Mucosa of descending colon (tissue), 3 donors: ENCODE measurements at regions not wholly inside any gene's neighbourhood (a gene's known extent, or its start where the extent isn't known, plus 50 kb on each side); places are given as distances from the start of the nearest gene placed in this dataset.

ENCODE experiments used
- ATAC-seq: fragments of 200-7000 bp; cut with Tn5 transposase; one replicate; pipeline ENCODE4 v1.9.1; 2020; ENCODE audit warnings: mild to moderate bottlenecking, moderate library complexity
- DNase-seq, 3 donors: peaks; one replicate each; pipeline ENCODE4 v3.0.0-alpha.2; 2020
- H3K36me3 ChIP-seq: fragments of 200-600 bp; one replicate; pipeline ENCODE4 v1.8.0; 2021; ENCODE audit warnings: low read depth, mild to moderate bottlenecking
- H3K4me1 ChIP-seq: fragments of 200-600 bp; one replicate; pipeline ENCODE4 v1.8.0; 2021; ENCODE audit warnings: low read depth, mild to moderate bottlenecking
- H3K4me3 ChIP-seq: fragments of 200-600 bp; one replicate; pipeline ENCODE4 v1.8.0; 2021; ENCODE audit warnings: mild to moderate bottlenecking
- H3K9me3 ChIP-seq: fragments of 200-600 bp; one replicate; pipeline ENCODE4 v1.8.0; 2021; ENCODE audit warnings: mild to moderate bottlenecking
- intact Hi-C, 2 donors: fragments of 100-400 bp; cut with DNase I in 1 of 2; cut with micrococcal nuclease in 1 of 2; formaldehyde crosslinking; loops; one replicate each; pipeline versions ENCODE4 v1.11.0 to v1.11.1; 2022; cut with DNase I, micrococcal nuclease
- TF ChIP-seq, protein P1 (sequence below): fragments of 200-600 bp; IDR thresholded peaks from one replicate; pipeline ENCODE4 v1.8.0; 2022; ENCODE audit warnings: antibody characterized with exemption, mild to moderate bottlenecking
- donor health status: DM: no; HTN: no; CAD: no; lungs with moderate emphysema.
- donor health status: DM: no; HTN: no; CAD: no.
- donor health status: DM: no; HTN: yes; CAD: no.

DNA sequence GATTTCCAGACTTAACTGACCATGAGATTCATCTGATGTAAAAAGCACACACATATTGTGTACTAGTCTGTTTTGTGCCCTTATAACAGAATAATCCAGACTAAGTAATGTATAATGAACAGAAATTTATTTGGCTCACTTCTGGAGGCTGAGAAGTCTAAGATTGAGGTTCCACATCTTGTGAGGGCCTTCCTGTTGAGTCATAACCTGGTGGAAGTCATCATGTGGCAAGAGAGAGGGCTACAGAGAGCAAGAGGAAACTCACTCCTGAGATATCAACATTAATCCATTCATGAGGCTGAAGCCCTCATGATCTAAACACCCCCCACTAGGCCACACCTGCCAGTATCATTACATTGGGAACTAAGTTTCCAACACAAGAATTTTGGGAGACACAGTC, 977.6 kb downstream of the MCTP2 start:
- TF ChIP-seq, protein P1, sequence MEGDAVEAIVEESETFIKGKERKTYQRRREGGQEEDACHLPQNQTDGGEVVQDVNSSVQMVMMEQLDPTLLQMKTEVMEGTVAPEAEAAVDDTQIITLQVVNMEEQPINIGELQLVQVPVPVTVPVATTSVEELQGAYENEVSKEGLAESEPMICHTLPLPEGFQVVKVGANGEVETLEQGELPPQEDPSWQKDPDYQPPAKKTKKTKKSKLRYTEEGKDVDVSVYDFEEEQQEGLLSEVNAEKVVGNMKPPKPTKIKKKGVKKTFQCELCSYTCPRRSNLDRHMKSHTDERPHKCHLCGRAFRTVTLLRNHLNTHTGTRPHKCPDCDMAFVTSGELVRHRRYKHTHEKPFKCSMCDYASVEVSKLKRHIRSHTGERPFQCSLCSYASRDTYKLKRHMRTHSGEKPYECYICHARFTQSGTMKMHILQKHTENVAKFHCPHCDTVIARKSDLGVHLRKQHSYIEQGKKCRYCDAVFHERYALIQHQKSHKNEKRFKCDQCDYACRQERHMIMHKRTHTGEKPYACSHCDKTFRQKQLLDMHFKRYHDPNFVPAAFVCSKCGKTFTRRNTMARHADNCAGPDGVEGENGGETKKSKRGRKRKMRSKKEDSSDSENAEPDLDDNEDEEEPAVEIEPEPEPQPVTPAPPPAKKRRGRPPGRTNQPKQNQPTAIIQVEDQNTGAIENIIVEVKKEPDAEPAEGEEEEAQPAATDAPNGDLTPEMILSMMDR: no peak
- no peak for DNase-seq

DNA sequence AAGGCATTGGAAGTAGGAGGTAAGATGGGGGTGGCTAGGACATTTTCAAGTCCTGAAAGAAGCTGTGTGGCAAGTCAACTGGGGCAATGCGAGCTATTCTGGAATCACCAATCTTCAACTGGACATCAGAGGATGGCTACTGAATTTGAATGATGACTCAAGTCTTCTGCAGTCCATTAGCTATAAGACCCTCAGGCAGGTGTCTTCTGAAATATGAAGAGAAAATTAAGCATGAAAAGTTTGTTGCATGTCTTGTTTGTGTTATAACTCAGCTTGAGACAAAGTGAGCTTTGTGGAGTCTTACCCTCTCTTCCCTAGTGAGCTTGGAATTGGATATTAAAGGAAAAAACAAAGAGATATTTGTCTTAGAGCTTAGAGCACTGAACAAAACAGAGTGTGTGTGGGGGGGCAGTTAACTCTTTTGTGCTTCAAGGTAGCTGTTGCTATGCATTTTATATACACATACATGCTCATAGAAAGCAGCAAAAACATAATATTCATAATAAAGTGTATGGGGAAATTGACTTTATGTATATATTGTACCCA, 979.1 kb downstream of the MCTP2 start:
- TF ChIP-seq, protein P1: no peak
- H3K4me3 ChIP-seq: no peak overlapping the region
- peaks cover 18% of the 10 kb centered on the region for H3K9me3 ChIP-seq
- no peak for DNase-seq
- intact Hi-C loops: no loop called here
- H3K36me3 ChIP-seq: no peaks in the 10 kb centered on the region
- no peaks in the 10 kb centered on the region for H3K4me1 ChIP-seq
- ATAC-seq: no peak

More for the DNA sequence above, 977.6 kb downstream of the MCTP2 start:
- intact Hi-C loops: no loop called here
- peaks cover 22% of the 10 kb centered on the region for H3K9me3 ChIP-seq
- H3K4me1 ChIP-seq: no peaks in the 10 kb centered on the region
- no peaks in the 10 kb centered on the region for H3K36me3 ChIP-seq
- H3K4me3 ChIP-seq: no peak overlapping the region
- ATAC-seq: no peak

DNA sequence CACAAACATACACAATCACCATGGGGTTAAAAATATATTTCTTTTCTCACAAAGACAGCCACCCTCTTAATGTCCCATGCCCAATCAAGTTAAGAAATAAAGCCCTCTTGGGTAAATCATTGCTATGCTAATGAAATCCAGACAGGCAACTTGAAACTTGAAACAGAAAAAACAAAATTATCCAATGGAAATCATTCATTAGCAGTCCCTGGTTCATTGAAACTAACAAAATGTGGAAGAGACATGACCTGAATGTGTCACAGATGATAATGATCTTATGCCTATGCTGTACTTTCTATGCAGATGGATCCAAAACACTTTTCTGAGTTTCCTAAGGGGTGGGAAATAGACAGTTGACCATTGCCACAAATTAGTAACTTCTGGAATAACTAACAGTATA, 983.7 kb downstream of the MCTP2 start:
- TF ChIP-seq, protein P1: no peak
- no peaks in the 10 kb centered on the region for H3K36me3 ChIP-seq
- DNase-seq: no peak
- H3K4me1 ChIP-seq: no peaks in the 10 kb centered on the region
- no peak overlapping the region for H3K4me3 ChIP-seq
- ATAC-seq: no peak
- intact Hi-C loops: no loop called here
- peaks cover 12% of the 10 kb centered on the region for H3K9me3 ChIP-seq

DNA sequence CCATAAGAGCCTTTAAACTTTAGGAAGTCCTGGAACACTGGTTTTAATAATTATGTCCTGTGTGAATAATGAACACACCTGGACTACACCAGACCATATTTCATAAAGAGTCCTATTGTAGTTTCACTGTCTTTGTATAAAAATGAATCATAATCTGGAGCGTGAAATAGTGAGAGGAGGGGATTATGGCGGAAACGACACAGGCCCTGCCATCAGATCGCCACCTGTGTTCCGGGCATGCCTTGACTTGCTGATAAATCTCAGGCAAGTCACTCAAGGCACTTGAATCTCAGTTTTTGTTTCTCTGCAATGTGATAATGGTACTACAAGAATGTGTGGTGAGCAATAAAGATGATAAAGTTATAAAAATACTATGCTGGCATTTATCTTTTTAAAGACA, 995.5 kb downstream of the MCTP2 start:
- intact Hi-C loops: no loop called here
- H3K4me1 ChIP-seq: no peaks in the 10 kb centered on the region
- no peak for ATAC-seq

DNA sequence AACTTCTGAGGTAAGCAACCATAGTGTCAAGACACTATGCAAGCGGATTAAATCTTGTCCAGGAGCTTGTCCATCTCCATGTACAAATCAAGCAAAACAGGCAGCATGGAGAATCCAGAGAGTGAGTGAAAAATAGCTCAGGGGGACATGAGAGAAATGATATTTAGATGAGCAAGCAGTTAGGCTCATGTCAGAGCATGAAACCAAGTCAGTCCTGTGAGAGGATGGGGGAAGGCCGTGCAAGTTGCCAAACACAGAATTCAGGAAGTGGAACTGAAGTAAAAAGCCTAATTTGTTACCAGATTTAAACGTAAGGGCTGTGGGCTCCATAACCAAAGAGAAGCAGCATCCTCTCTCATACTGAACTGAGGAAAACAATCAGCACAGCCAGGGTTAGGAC, 995.9 kb downstream of the MCTP2 start:
- TF ChIP-seq, protein P1: no peak
- DNase-seq (no peak), ATAC-seq (no peak)
- H3K4me3 ChIP-seq: no peak overlapping the region
- no peaks in the 10 kb centered on the region for H3K4me1 ChIP-seq
- intact Hi-C loops: no loop called here
- H3K9me3 ChIP-seq: peaks cover 8% of the 10 kb centered on the region
- H3K36me3 ChIP-seq: no peaks in the 10 kb centered on the region

More for the DNA sequence above, 995.5 kb downstream of the MCTP2 start:
- H3K9me3 ChIP-seq: peaks cover 8% of the 10 kb centered on the region
- TF ChIP-seq, protein P1: no peak
- no peak for DNase-seq
- H3K36me3 ChIP-seq: no peaks in the 10 kb centered on the region
- H3K4me3 ChIP-seq: no peak overlapping the region
